IMR-90 (cell line): ENCODE measurements at regions not wholly inside any gene's neighbourhood (a gene's known extent, or its start where the extent isn't known, plus 50 kb on each side); places are given as distances from the start of the nearest gene placed in this dataset.

Experiments
- BHLHE40 ChIP-seq: fragments of 150-350 bp; IDR thresholded peaks from 2 replicates; pipeline ENCODE4 v1.6.1; 2016; ENCODE audit warnings: mild to moderate bottlenecking, low read depth, low read length
- CEBPB ChIP-seq: IDR thresholded peaks from 2 replicates; pipeline ENCODE4 v1.6.1; 2012; ENCODE audit warnings: low read depth, low read length, improper control_type of control experiment
- CTCF ChIP-seq: conservative IDR thresholded peaks from 2 replicates; pipeline ENCODE4 v1.5.1; 2012; ENCODE audit warnings: mild to moderate bottlenecking, low read depth, low read length, improper control_type of control experiment
- MAFK ChIP-seq: IDR thresholded peaks from 2 replicates; pipeline ENCODE4 v1.6.1; 2012; ENCODE audit warnings: low read depth, low read length, improper control_type of control experiment
- MXI1 ChIP-seq: IDR thresholded peaks from 2 replicates; pipeline ENCODE4 v1.6.1; 2012; ENCODE audit warnings: low read depth, mild to moderate bottlenecking, low read length, moderate library complexity, borderline replicate concordance
- POLR2A ChIP-seq: IDR thresholded peaks from 2 replicates; pipeline ENCODE4 v1.6.1; 2012; ENCODE audit warnings: mild to moderate bottlenecking, low read depth, low read length
- RAD21 ChIP-seq: IDR thresholded peaks from 2 replicates; pipeline ENCODE4 v1.6.1; 2012; ENCODE audit warnings: low read length, improper control_type of control experiment
- RFX5 ChIP-seq: IDR thresholded peaks from 2 replicates; pipeline ENCODE4 v1.8.0; 2012; ENCODE audit warnings: low read depth, mild to moderate bottlenecking, low read length, moderate library complexity
- USF2 ChIP-seq: fragments of 150-350 bp; IDR thresholded peaks from 2 replicates; pipeline ENCODE4 v1.6.1; 2017; ENCODE audit warnings: mild to moderate bottlenecking, antibody characterized with exemption, low read length, low read depth

GRCh38 chr9:81242866-81243265 lies 446.5 kb downstream of the TLE1 start:
- TF ChIP-seq USF2 = no peak
- no peak for TF ChIP-seq RFX5
- TF ChIP-seq CTCF = no peak
- no peak for TF ChIP-seq POLR2A
- TF ChIP-seq BHLHE40 = no peak
- no peak for TF ChIP-seq MXI1
- no peak for TF ChIP-seq MAFK
- TF ChIP-seq CEBPB = no peak
- TF ChIP-seq RAD21 = no peak
